ENCODE measurements at regions not wholly inside any gene's neighbourhood (a gene's known extent, or its start where the extent isn't known, plus 50 kb on each side); places are given as distances from the start of the nearest gene placed in this dataset.

- Histone ChIP-seq H3K4me3 (no peak overlapping the region), H3K4me1 (no peaks in the 10 kb centered on the region), H3K27me3 (no peaks in the 10 kb centered on the region), H3K27ac (no peak overlapping the region), H3K9me3 (no peaks in the 10 kb centered on the region), H3K36me3 (no peaks in the 10 kb centered on the region)
- no peak for DNase-seq
- no peak for TF ChIP-seq CTCF (IDR thresholded peaks at IDR 0.05)
- no peak for ATAC-seq
- intact Hi-C loops (cut with DNase I) = no loop called here
Observed at GRCh38 chr4:45944000-45944399, 179.9 kb downstream of the GABRG1 start.

- Histone ChIP-seq H3K4me1 (no peaks in the 10 kb centered on the region), H3K27me3 (no peaks in the 10 kb centered on the region), H3K27ac (no peak overlapping the region), H3K4me3 (no peak overlapping the region), H3K9me3 (no peaks in the 10 kb centered on the region), H3K36me3 (no peaks in the 10 kb centered on the region)
- intact Hi-C loops (cut with DNase I) = no loop called here
- no peak for TF ChIP-seq CTCF (IDR thresholded peaks at IDR 0.05)
- no peak for ATAC-seq
- no peak for DNase-seq
Observed at GRCh38 chr4:45939056-45939455, 184.8 kb downstream of the GABRG1 start.

GRCh38 chr4:45931154-45931553 is 192.7 kb downstream of the GABRG1 start:
- Histone ChIP-seq H3K4me1 (no peaks in the 10 kb centered on the region), H3K36me3 (no peaks in the 10 kb centered on the region), H3K27me3 (no peaks in the 10 kb centered on the region), H3K4me3 (no peak overlapping the region), H3K9me3 (no peaks in the 10 kb centered on the region), H3K27ac (no peak overlapping the region)
- TF ChIP-seq CTCF (IDR thresholded peaks at IDR 0.05) = no peak
- intact Hi-C loops (cut with DNase I) = no loop called here
- ATAC-seq (no peak), DNase-seq (no peak)

- Histone ChIP-seq H3K4me3 (no peak overlapping the region), H3K36me3 (no peaks in the 10 kb centered on the region), H3K9me3 (no peaks in the 10 kb centered on the region), H3K27ac (no peak overlapping the region), H3K4me1 (no peaks in the 10 kb centered on the region), H3K27me3 (no peaks in the 10 kb centered on the region)
- no peak for DNase-seq
- no peak for ATAC-seq
- no peak for TF ChIP-seq CTCF (IDR thresholded peaks at IDR 0.05)
- intact Hi-C loops (cut with DNase I) = no loop called here
Observed at GRCh38 chr4:45927641-45928040, 196.2 kb downstream of the GABRG1 start.

GRCh38 chr4:45925809-45926208 is 198.0 kb downstream of the GABRG1 start:
- no peak overlapping the region for H3K4me3 ChIP-seq
- DNase-seq (no peak), ATAC-seq (no peak)
- TF ChIP-seq CTCF (IDR thresholded peaks at IDR 0.05) = no peak
- H3K4me1 ChIP-seq = no peaks in the 10 kb centered on the region
- no peaks in the 10 kb centered on the region for H3K36me3 ChIP-seq
- intact Hi-C loops (cut with DNase I) = no loop called here
- no peak overlapping the region for H3K27ac ChIP-seq
- no peaks in the 10 kb centered on the region for H3K9me3 ChIP-seq
- H3K27me3 ChIP-seq = no peaks in the 10 kb centered on the region

- H3K9me3 ChIP-seq = no peaks in the 10 kb centered on the region
- no peaks in the 10 kb centered on the region for H3K4me1 ChIP-seq
- H3K27ac ChIP-seq = no peak overlapping the region
- ATAC-seq = no peak
- intact Hi-C loops (cut with DNase I) = no loop called here
- TF ChIP-seq CTCF (IDR thresholded peaks at IDR 0.05) = no peak
- no peak for DNase-seq
- no peak overlapping the region for H3K4me3 ChIP-seq
- no peaks in the 10 kb centered on the region for H3K27me3 ChIP-seq
- no peaks in the 10 kb centered on the region for H3K36me3 ChIP-seq
Observed at GRCh38 chr4:45920861-45921260, 203.0 kb downstream of the GABRG1 start.

All from upper lobe of right lung (tissue), 1 donor.